K562 (cell line): ENCODE measurements at regions not wholly inside any gene's neighbourhood (a gene's known extent, or its start where the extent isn't known, plus 50 kb on each side); places are given as distances from the start of the nearest gene placed in this dataset.
A peak's percentile ranks its signal among the peaks of the same experiment; 100 is the strongest.

Experiments
- ATAC-seq: fragments of 200-7000 bp; cut with Tn5 transposase; 3 replicates; pipeline ENCODE4 v1.9.1; 2020; ENCODE audit warnings: moderate library complexity
- BruUV-seq: library from RNA; stranded (reverse); fragments of 400-500 nt; replicated peaks from 2 replicates; lab custom pipeline; 2021; lab: Mats Ljungman, UMichigan
- CTCF ChIA-PET: fragments of 300-600 bp; formaldehyde crosslinking; extraction: SDS; loops from one replicate; lab custom pipeline; 2021; ENCODE audit warnings: low intra/inter-chr PET ratio; lab: Yijun Ruan, JAX
- POLR2A ChIA-PET: fragments of 300-600, 350-650 bp; sonication (Branson Sonifier 250); formaldehyde crosslinking; extraction: SDS; loops from one replicate; lab custom pipeline; 2021; ENCODE audit warnings: antibody characterized with exemption, inconsistent platforms; lab: Yijun Ruan, JAX
- DNase-seq, 4 experiments: peaks; one replicate each; pipeline versions ENCODE4 v3.0.0 to v3.0.0-alpha.2; 2011 to 2018; ENCODE audit warnings: low spot score in 3 of 4, mixed read lengths in 3 of 4; ENCODE audit errors: extremely low read depth in 1 of 4
- FAIRE-seq: peaks from 2 replicates; lab custom pipeline; 2011; peaks lifted over from hg19 to GRCh38; lab: Jason Lieb, UNC
- H2AFZ ChIP-seq: 2 replicates; pipeline ENCODE4 v1.6.0; 2011; ENCODE audit warnings: low read depth, low read length, control low read depth, inconsistent platforms
- H3K27ac ChIP-seq: fragments of 200-600 bp; 3 replicates; pipeline ENCODE4 v1.8.0; 2011; ENCODE audit warnings: low read depth, mild to moderate bottlenecking, control low read depth, inconsistent platforms, low read length, moderate library complexity, mixed read lengths; ENCODE audit errors: extremely low read depth
- H3K27me3 ChIP-seq, 2 experiments: fragments of 300-600 bp in 1 of 2; 2 replicates in 1 of 2; 3 replicates in 1 of 2; pipeline versions ENCODE4 v1.6.0 to v1.8.0; 2011; ENCODE audit warnings: inconsistent platforms in 2 of 2, low read length in 2 of 2, mild to moderate bottlenecking in 1 of 2, mixed read lengths in 1 of 2, moderate library complexity in 1 of 2; ENCODE audit not compliant: control insufficient read depth in 2 of 2, insufficient read depth in 2 of 2
- H3K36me3 ChIP-seq: fragments of 300-600 bp; 3 replicates; pipeline ENCODE4 v1.8.0; 2011; ENCODE audit warnings: mild to moderate bottlenecking, low read length, inconsistent platforms; ENCODE audit not compliant: control insufficient read depth, insufficient read depth
- H3K4me1 ChIP-seq, 2 experiments: fragments of 200-600 bp in 1 of 2; replicated peaks in 1 of 2; 2 replicates in 1 of 2; 3 replicates in 1 of 2; pipeline versions ENCODE4 v1.5.1 to v1.8.0; 2011; ENCODE audit warnings: inconsistent platforms in 2 of 2, low read length in 2 of 2, mild to moderate bottlenecking in 1 of 2, mixed read lengths in 1 of 2, moderate library complexity in 1 of 2; ENCODE audit not compliant: control insufficient read depth in 2 of 2, insufficient read depth in 2 of 2
- H3K4me2 ChIP-seq: 2 replicates; pipeline ENCODE4 v1.6.1; 2011; ENCODE audit warnings: low read length, control low read depth, inconsistent platforms, mixed read lengths; ENCODE audit not compliant: insufficient read depth
- H3K4me3 ChIP-seq: fragments of 200-600 bp; sonication (generic), shearing (Covaris generic); 2 replicates; pipeline ENCODE4 v1.5.1; 2016; ENCODE audit warnings: control low read depth, inconsistent platforms
- H3K79me2 ChIP-seq: fragments of 200-600 bp; 3 replicates; pipeline ENCODE4 v1.8.0; 2011; ENCODE audit warnings: low read length, inconsistent platforms; ENCODE audit not compliant: control insufficient read depth, insufficient read depth
- H3K9ac ChIP-seq, 2 experiments: 2 replicates each; pipeline versions ENCODE4 v1.6.0 to v1.6.1; 2011; ENCODE audit warnings: low read depth in 2 of 2, low read length in 2 of 2, control low read depth in 1 of 2, inconsistent platforms in 1 of 2, mild to moderate bottlenecking in 1 of 2, mixed read lengths in 1 of 2; ENCODE audit not compliant: insufficient read depth in 1 of 2
- H3K9me1 ChIP-seq: one replicate; pipeline ENCODE4 v1.6.0; 2011; ENCODE audit warnings: inconsistent platforms, mild to moderate bottlenecking, low read length, moderate library complexity; ENCODE audit not compliant: control insufficient read depth, insufficient read depth
- H3K9me3 ChIP-seq: replicated peaks from 2 replicates; pipeline ENCODE4 v1.5.1; 2011; ENCODE audit warnings: low read depth, low read length, inconsistent platforms; ENCODE audit not compliant: control insufficient read depth, insufficient read depth
- H4K20me1 ChIP-seq: replicated peaks from 2 replicates; pipeline ENCODE4 v1.6.1; 2011; ENCODE audit warnings: low read length, inconsistent platforms, mixed read lengths; ENCODE audit not compliant: control insufficient read depth, insufficient read depth
- ARID2 ChIP-seq: fragments of 450-650 bp; IDR thresholded peaks from 2 replicates; pipeline ENCODE4 v1.6.1; 2017; ENCODE audit warnings: antibody characterized with exemption, mild to moderate bottlenecking
- BRCA1 ChIP-seq, 2 experiments: fragments of 450-650 bp in 1 of 2; sonication (generic) in 1 of 2; formaldehyde crosslinking in 1 of 2; IDR thresholded peaks; 2 replicates each; pipeline versions ENCODE4 v1.5.0 to v1.6.1; 2017 to 2020; ENCODE audit warnings: mild to moderate bottlenecking in 1 of 2, missing genetic modification reagents in 1 of 2
- FOXO4 ChIP-seq: fragments of 450-650 bp; formaldehyde crosslinking; IDR thresholded peaks from 2 replicates; pipeline ENCODE4 v1.4.0; 2020; ENCODE audit warnings: mild to moderate bottlenecking, moderate library complexity
- HDAC6 ChIP-seq: IDR thresholded peaks from 2 replicates; pipeline ENCODE4 v1.6.1; 2012; ENCODE audit warnings: low read depth, mild to moderate bottlenecking, control low read depth, inconsistent platforms, low read length, moderate library complexity
- HMGXB4 ChIP-seq: sonication (generic); formaldehyde crosslinking; IDR thresholded peaks from 2 replicates; pipeline ENCODE4 v1.8.1; 2023; ENCODE audit warnings: mild to moderate bottlenecking, missing genetic modification reagents
- HNRNPL ChIP-seq: fragments of 200-400 bp; formaldehyde crosslinking; IDR thresholded peaks from 2 replicates; pipeline ENCODE4 v1.6.1; 2017; ENCODE audit warnings: low read depth, mild to moderate bottlenecking, low read length
- PTBP1 ChIP-seq: fragments of 200-400 bp; formaldehyde crosslinking; IDR thresholded peaks from 2 replicates; pipeline ENCODE4 v1.6.1; 2017; ENCODE audit warnings: low read depth, low read length
- RBM25 ChIP-seq: fragments of 200-400 bp; formaldehyde crosslinking; IDR thresholded peaks from 2 replicates; pipeline ENCODE4 v1.6.1; 2018; ENCODE audit warnings: low read length, low read depth, moderate library complexity; ENCODE audit not compliant: severe bottlenecking
- SETDB1 ChIP-seq: IDR thresholded peaks from one replicate; pipeline ENCODE4 v1.6.1; 2012; ENCODE audit warnings: low read length, control low read depth, inconsistent platforms
- STAG1 ChIP-seq: sonication (generic); formaldehyde crosslinking; IDR thresholded peaks from 2 replicates; pipeline ENCODE4 v1.5.0; 2020; ENCODE audit warnings: missing genetic modification reagents, borderline replicate concordance
- TEAD2 ChIP-seq: fragments of 450-650 bp; IDR thresholded peaks from 2 replicates; pipeline ENCODE4 v1.6.1; 2016; ENCODE audit warnings: missing genetic modification characterization, control low read depth, missing compliant biosample characterization
- TOE1 ChIP-seq, 2 experiments: fragments of 450-650 bp in 1 of 2; sonication (generic) in 1 of 2; formaldehyde crosslinking in 1 of 2; IDR thresholded peaks; 2 replicates each; pipeline versions ENCODE4 v1.7.1 to v1.8.0; 2016 to 2022; ENCODE audit warnings: borderline replicate concordance in 2 of 2, mild to moderate bottlenecking in 2 of 2, antibody characterized with exemption in 1 of 2, inconsistent platforms in 1 of 2, low read depth in 1 of 2, missing genetic modification reagents in 1 of 2, moderate library complexity in 1 of 2
- ZFP36 ChIP-seq: fragments of 150-350 bp; IDR thresholded peaks from 2 replicates; pipeline ENCODE4 v1.6.1; 2018; ENCODE audit warnings: low read length, low read depth; ENCODE audit not compliant: partially characterized antibody
- ZNF121 ChIP-seq: sonication (generic); formaldehyde crosslinking; conservative IDR thresholded peaks from 2 replicates; pipeline ENCODE4 v1.8.0; 2022; ENCODE audit warnings: missing genetic modification reagents
- ZNF778 ChIP-seq: fragments of 450-650 bp; formaldehyde crosslinking; IDR thresholded peaks from 2 replicates; pipeline ENCODE4 v1.4.0; 2020; ENCODE audit warnings: mild to moderate bottlenecking, moderate library complexity
- WGBS: fragments of 100-300 bp; shearing (Covaris generic); methylation state at CpG from one replicate; pipeline ENCODE4 v1.1.6; 2016; ENCODE audit warnings: low coverage, mixed read lengths; ENCODE audit not compliant: insufficient coverage; ENCODE audit errors: missing lambda C conversion rate; 5-methylcytosine and 5-hydroxymethylcytosine counted together
- in situ Hi-C: fragments of 300-500 bp; cut with MboI; formaldehyde crosslinking; loops from 4 replicates; pipeline ENCODE4 v1.15.0; 2018; ENCODE audit warnings: inconsistent platforms, mixed read lengths
- intact Hi-C: fragments of 100-400 bp; cut with micrococcal nuclease; formaldehyde crosslinking; loops from 2 replicates; pipeline ENCODE4 v1.14.2; 2022

GRCh38 chr7:1380821-1381580 lies 78.3 kb downstream of the MICALL2 start:
- TF ChIP-seq HNRNPL (no peak), FOXO4 (CRISPR knock-in tag) (no peak), STAG1 (CRISPR knock-in tag) (no peak), RBM25 (peak; percentile 50), HMGXB4 (no peak), ZFP36 (no peak), ZNF121 (CRISPR knock-in tag) (peak; percentile 94), ARID2 (no peak), TOE1 (IDR thresholded peaks at IDR 0.05; ENCODE audit: borderline replicate concordance) (no peak), TOE1 (CRISPR knock-in tag; IDR thresholded peaks at IDR 0.05; ENCODE audit: borderline replicate concordance, low read depth) (no peak), SETDB1 (no peak), BRCA1 (IDR thresholded peaks at IDR 0.05) (no peak), BRCA1 (CRISPR knock-in tag; IDR thresholded peaks at IDR 0.05) (no peak), PTBP1 (no peak), TEAD2 (no peak), HDAC6 (no peak), ZNF778 (CRISPR knock-in tag) (no peak)
- FAIRE-seq (no peak), DNase-seq (no peak), ATAC-seq (no peak)
- H3K36me3 ChIP-seq, result no peaks in the 10 kb centered on the region
- ChIA-PET CTCF (no interaction called here), POLR2A (no interaction called here)
- intact Hi-C loops, result no loop called here
- H3K9me3 ChIP-seq, result no peaks in the 10 kb centered on the region; the same call in none of the 2 replicates
- H3K79me2 ChIP-seq, result no peaks in the 10 kb centered on the region
- 2% methylated on average over 18 of the region's 18 CpGs for WGBS
- H3K4me3 ChIP-seq, result no peak overlapping the region
- H4K20me1 ChIP-seq, result no peaks in the 10 kb centered on the region
- BruUV-seq, result no TSS peak
- no peaks in the 10 kb centered on the region for H3K9me1 ChIP-seq
- in situ Hi-C loops, result no loop called here
- no peak overlapping the region for H2AFZ ChIP-seq
- H3K27me3 ChIP-seq, result peaks cover 28 to 42% of the 10 kb centered on the region in 2 experiments; a peak in 4 of 5 replicates
- H3K9ac ChIP-seq, result no peak overlapping the region
- H3K4me2 ChIP-seq, result no peak overlapping the region
- no peak overlapping the region for H3K27ac ChIP-seq
- peaks cover 0 to 21% of the 10 kb centered on the region in 2 experiments; a peak in 2 of 5 replicates for H3K4me1 ChIP-seq
